ENCODE measurements at regions not wholly inside any gene's neighbourhood (a gene's known extent, or its start where the extent isn't known, plus 50 kb on each side); places are given as distances from the start of the nearest gene placed in this dataset.

GRCh38 chr14:44109036-44109435 is 398.0 kb downstream of the FSCB start:
- no peak for TF ChIP-seq EZH2 (IDR thresholded peaks at IDR 0.05; ENCODE audit: borderline replicate concordance, low read depth, low read length, severe bottlenecking)
- TF ChIP-seq JUN (IDR thresholded peaks at IDR 0.05; ENCODE audit: borderline replicate concordance, insufficient read depth, insufficient read length, low read depth): no peak
- TF ChIP-seq, protein P1, sequence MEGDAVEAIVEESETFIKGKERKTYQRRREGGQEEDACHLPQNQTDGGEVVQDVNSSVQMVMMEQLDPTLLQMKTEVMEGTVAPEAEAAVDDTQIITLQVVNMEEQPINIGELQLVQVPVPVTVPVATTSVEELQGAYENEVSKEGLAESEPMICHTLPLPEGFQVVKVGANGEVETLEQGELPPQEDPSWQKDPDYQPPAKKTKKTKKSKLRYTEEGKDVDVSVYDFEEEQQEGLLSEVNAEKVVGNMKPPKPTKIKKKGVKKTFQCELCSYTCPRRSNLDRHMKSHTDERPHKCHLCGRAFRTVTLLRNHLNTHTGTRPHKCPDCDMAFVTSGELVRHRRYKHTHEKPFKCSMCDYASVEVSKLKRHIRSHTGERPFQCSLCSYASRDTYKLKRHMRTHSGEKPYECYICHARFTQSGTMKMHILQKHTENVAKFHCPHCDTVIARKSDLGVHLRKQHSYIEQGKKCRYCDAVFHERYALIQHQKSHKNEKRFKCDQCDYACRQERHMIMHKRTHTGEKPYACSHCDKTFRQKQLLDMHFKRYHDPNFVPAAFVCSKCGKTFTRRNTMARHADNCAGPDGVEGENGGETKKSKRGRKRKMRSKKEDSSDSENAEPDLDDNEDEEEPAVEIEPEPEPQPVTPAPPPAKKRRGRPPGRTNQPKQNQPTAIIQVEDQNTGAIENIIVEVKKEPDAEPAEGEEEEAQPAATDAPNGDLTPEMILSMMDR (IDR thresholded peaks at IDR 0.05; ENCODE audit: extremely low read depth in 1 of 2, insufficient read depth in 1 of 2, low read depth in 1 of 2, low read length in 2 of 2): no peak
- no peak for TF ChIP-seq MYC (IDR thresholded peaks at IDR 0.05; ENCODE audit: low read depth, low read length)
- TF ChIP-seq POLR2A (IDR thresholded peaks at IDR 0.05; ENCODE audit: low read depth, low read length): no peak
- no peak for TF ChIP-seq GATA2 (IDR thresholded peaks at IDR 0.05; ENCODE audit: insufficient read depth, insufficient read length, low read depth, low read length)
- TF ChIP-seq MAX (IDR thresholded peaks at IDR 0.05; ENCODE audit: insufficient read depth, insufficient read length): no peak
- no peak for TF ChIP-seq POLR2AphosphoS5 (IDR thresholded peaks at IDR 0.05; ENCODE audit: insufficient read depth, low read depth, low read length)
- no peak for TF ChIP-seq FOS (IDR thresholded peaks at IDR 0.05; ENCODE audit: borderline replicate concordance, insufficient read depth, low read length)

Data from endothelial cell of umbilical vein (primary cell).